Testis (tissue), 2 donors: ENCODE measurements at regions not wholly inside any gene's neighbourhood (a gene's known extent, or its start where the extent isn't known, plus 50 kb on each side); places are given as distances from the start of the nearest gene placed in this dataset.

Source experiments
- POLR2A ChIP-seq: fragments of 450-650 bp; IDR thresholded peaks from one replicate; pipeline ENCODE4 v1.6.1; 2017; ENCODE audit warnings: antibody characterized with exemption, mild to moderate bottlenecking, moderate library complexity
- TF ChIP-seq, protein P1 (sequence below), 3 experiments: fragments of 450-650 bp in 2 of 3; fragments of 200-600 bp in 1 of 3; sonication (generic) in 1 of 3; IDR thresholded peaks; one replicate each; pipeline ENCODE4 v1.5.1; 2016 to 2019; ENCODE audit warnings: antibody characterized with exemption in 3 of 3, mild to moderate bottlenecking in 2 of 3, moderate library complexity in 1 of 3

DNA sequence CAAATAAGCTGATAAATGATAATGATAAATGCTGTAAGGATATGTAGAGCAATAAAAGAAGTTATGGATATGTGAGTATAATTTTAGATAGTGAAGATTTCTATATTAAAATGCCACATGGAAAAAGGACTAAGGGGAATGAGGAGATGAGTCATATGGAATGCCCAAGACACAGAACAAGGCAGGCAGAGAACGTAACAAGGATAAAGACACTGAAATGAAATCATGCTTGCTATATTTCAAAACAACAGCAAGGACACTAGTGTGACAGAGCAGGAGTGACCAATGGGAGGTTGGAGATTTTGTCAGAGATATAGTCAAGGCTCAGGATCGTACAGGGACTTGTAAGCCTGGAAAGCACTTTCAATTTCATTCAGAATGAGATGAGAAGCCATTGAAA lies 621.5 kb upstream of the SEMA6D start:
- no peak for TF ChIP-seq POLR2A
- TF ChIP-seq, protein P1, sequence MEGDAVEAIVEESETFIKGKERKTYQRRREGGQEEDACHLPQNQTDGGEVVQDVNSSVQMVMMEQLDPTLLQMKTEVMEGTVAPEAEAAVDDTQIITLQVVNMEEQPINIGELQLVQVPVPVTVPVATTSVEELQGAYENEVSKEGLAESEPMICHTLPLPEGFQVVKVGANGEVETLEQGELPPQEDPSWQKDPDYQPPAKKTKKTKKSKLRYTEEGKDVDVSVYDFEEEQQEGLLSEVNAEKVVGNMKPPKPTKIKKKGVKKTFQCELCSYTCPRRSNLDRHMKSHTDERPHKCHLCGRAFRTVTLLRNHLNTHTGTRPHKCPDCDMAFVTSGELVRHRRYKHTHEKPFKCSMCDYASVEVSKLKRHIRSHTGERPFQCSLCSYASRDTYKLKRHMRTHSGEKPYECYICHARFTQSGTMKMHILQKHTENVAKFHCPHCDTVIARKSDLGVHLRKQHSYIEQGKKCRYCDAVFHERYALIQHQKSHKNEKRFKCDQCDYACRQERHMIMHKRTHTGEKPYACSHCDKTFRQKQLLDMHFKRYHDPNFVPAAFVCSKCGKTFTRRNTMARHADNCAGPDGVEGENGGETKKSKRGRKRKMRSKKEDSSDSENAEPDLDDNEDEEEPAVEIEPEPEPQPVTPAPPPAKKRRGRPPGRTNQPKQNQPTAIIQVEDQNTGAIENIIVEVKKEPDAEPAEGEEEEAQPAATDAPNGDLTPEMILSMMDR (IDR thresholded peaks at IDR 0.05), result no peak
